ENCODE measurements at regions not wholly inside any gene's neighbourhood (a gene's known extent, or its start where the extent isn't known, plus 50 kb on each side); places are given as distances from the start of the nearest gene placed in this dataset.
"Not testable (repeated sequence)": the region's sequence is repeated elsewhere in the genome, so short reads cannot be mapped to it uniquely, and the experiment has no call there.

DNA sequence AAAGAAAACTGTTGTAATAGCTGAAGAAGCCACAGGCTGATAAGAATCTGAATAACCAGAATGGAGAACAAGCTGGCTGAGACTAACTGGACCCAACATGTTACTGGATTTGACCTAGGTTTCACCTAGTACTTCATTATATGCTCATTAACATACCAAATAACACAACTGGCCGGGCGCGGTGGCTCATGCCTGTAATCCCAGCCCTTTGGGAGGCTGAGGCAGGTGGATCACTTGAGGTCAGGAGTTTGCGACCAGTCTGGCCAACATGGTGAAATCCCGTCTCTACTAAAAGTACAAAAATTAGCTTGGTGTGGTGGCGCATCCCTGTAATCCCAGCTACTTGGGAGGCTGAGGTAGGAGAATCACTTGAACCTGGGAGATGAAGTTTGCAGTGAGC is 127.1 kb upstream of the FERD3L start:
- POLR2A ChIA-PET; H3K4me1 ChIP-seq; DNase-seq (ENCODE audit: low read depth in 1 of 2, low spot score in 1 of 2); ATAC-seq; H3K4me2 ChIP-seq; H3K27ac ChIP-seq; CTCF ChIA-PET; FAIRE-seq; H3K9me3 ChIP-seq; H3K4me3 ChIP-seq: not testable (repeated sequence)
- WGBS (ENCODE audit: missing lambda C conversion rate), result 55% methylated on average over 6 of the region's 6 CpGs

DNA sequence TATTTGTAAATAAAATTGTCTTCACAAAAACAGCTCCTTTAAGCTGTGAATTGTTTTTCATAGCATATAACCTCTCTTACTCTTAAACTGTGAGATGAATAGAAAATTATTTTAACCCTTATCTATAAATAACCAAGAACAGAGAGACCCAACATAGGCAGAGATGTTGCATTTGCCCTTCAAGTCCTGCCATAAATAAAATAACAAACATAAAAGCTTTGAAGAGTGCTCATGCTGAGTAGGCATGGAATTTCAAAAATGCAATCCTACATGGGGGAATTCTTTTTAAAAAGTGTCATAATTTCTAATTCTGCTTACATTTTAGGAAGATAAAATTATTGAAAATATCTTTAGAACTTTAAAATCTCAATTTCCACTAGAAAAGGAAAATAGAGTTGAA is 124.1 kb upstream of the FERD3L start:
- Histone ChIP-seq H3K4me2 (no peak overlapping the region), H3K4me3 (no peak overlapping the region), H3K9me3 (no peaks in the 10 kb centered on the region), H3K4me1 (no peaks in the 10 kb centered on the region), H3K27ac (no peak overlapping the region)
- ChIA-PET POLR2A (no interaction called here), CTCF (no interaction called here)
- DNase-seq (ENCODE audit: low read depth in 1 of 2, low spot score in 1 of 2) (no peak), ATAC-seq (no peak), FAIRE-seq (no peak)
- no peak for TF ChIP-seq ESRRA (IDR thresholded peaks at IDR 0.05; ENCODE audit: borderline replicate concordance, low read length)
- no peak for TF ChIP-seq NPAS2 (CRISPR knock-in tag; IDR thresholded peaks at IDR 0.05; ENCODE audit: borderline replicate concordance)
- no peak for TF ChIP-seq RFX5 (IDR thresholded peaks at IDR 0.05)
- TF ChIP-seq, protein P1, sequence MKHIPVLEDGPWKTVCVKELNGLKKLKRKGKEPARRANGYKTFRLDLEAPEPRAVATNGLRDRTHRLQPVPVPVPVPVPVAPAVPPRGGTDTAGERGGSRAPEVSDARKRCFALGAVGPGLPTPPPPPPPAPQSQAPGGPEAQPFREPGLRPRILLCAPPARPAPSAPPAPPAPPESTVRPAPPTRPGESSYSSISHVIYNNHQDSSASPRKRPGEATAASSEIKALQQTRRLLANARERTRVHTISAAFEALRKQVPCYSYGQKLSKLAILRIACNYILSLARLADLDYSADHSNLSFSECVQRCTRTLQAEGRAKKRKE (CRISPR knock-in tag; IDR thresholded peaks at IDR 0.05; ENCODE audit: low read depth), result no peak
- no peak for TF ChIP-seq CBX2 (IDR thresholded peaks at IDR 0.05; ENCODE audit: borderline replicate concordance, low read depth)
- no peak for TF ChIP-seq SREBF2 (IDR thresholded peaks at IDR 0.05)
- no peak for TF ChIP-seq SMC3 (IDR thresholded peaks at IDR 0.05)
- no peak for TF ChIP-seq FOXS1 (CRISPR knock-in tag; IDR thresholded peaks at IDR 0.05)
- TF ChIP-seq MAFK (IDR thresholded peaks at IDR 0.05; ENCODE audit: partially characterized antibody), result no peak
- TF ChIP-seq ZNF302 (CRISPR knock-in tag; IDR thresholded peaks at IDR 0.05), result no peak
- TF ChIP-seq HEYL (CRISPR knock-in tag; IDR thresholded peaks at IDR 0.05), result no peak
- TF ChIP-seq, protein P2, sequence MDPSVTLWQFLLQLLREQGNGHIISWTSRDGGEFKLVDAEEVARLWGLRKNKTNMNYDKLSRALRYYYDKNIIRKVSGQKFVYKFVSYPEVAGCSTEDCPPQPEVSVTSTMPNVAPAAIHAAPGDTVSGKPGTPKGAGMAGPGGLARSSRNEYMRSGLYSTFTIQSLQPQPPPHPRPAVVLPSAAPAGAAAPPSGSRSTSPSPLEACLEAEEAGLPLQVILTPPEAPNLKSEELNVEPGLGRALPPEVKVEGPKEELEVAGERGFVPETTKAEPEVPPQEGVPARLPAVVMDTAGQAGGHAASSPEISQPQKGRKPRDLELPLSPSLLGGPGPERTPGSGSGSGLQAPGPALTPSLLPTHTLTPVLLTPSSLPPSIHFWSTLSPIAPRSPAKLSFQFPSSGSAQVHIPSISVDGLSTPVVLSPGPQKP (IDR thresholded peaks at IDR 0.05; ENCODE audit: low read depth, low read length), result no peak
- no peak for TF ChIP-seq EP300 (IDR thresholded peaks at IDR 0.05)
- TF ChIP-seq EHF (CRISPR knock-in tag; IDR thresholded peaks at IDR 0.05), result no peak
- no peak for TF ChIP-seq POLR2A (IDR thresholded peaks at IDR 0.05; ENCODE audit: low read length)
- TF ChIP-seq ZSCAN20 (CRISPR knock-in tag; IDR thresholded peaks at IDR 0.05), result no peak
- no peak for TF ChIP-seq POLR2AphosphoS2 (conservative IDR thresholded peaks at IDR 0.05; ENCODE audit: low read length)
- TF ChIP-seq, protein P3, sequence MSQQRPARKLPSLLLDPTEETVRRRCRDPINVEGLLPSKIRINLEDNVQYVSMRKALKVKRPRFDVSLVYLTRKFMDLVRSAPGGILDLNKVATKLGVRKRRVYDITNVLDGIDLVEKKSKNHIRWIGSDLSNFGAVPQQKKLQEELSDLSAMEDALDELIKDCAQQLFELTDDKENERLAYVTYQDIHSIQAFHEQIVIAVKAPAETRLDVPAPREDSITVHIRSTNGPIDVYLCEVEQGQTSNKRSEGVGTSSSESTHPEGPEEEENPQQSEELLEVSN (IDR thresholded peaks at IDR 0.05; ENCODE audit: borderline replicate concordance, low read depth), result no peak
- TF ChIP-seq NR3C1 (IDR thresholded peaks at IDR 0.05), result no peak

DNA sequence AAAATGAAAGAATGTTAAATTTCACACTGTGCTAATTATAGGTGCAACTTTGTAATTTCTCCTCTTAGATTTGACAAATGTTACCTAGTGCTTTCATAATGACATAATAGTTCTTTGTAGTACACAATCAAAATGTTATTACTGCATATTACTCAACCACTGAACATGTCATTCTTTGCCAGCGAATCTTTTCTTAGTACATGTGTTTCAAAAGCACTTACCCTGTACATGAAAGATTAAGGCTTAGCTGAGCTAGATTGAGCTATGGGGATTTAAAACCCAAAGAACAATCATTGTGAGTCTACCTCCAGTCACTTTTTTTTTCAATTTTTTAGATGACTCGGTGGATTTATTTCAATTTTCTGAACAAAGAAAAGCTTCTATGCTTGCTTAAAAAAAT is 123.5 kb upstream of the FERD3L start:
- ATAC-seq (no peak), DNase-seq (ENCODE audit: low read depth in 1 of 2, low spot score in 1 of 2) (no peak), FAIRE-seq (no peak)
- H3K4me1 ChIP-seq, result no peaks in the 10 kb centered on the region
- POLR2A ChIA-PET, result no interaction called here
- TF ChIP-seq SMC3 (IDR thresholded peaks at IDR 0.05) (no peak), ZNF302 (CRISPR knock-in tag; IDR thresholded peaks at IDR 0.05) (no peak), SREBF2 (IDR thresholded peaks at IDR 0.05) (no peak), RARB (CRISPR knock-in tag; IDR thresholded peaks at IDR 0.05) (no peak), MAFK (IDR thresholded peaks at IDR 0.05; ENCODE audit: partially characterized antibody) (no peak), ZFP36 (IDR thresholded peaks at IDR 0.05; ENCODE audit: borderline replicate concordance, partially characterized antibody) (no peak)
- H3K27ac ChIP-seq, result no peak overlapping the region
- no peak overlapping the region for H3K4me2 ChIP-seq
- WGBS (ENCODE audit: missing lambda C conversion rate), result 5% methylated on average over 2 of the region's 2 CpGs
- no peaks in the 10 kb centered on the region for H3K9me3 ChIP-seq
- no peak overlapping the region for H3K4me3 ChIP-seq
- CTCF ChIA-PET, result no interaction called here

DNA sequence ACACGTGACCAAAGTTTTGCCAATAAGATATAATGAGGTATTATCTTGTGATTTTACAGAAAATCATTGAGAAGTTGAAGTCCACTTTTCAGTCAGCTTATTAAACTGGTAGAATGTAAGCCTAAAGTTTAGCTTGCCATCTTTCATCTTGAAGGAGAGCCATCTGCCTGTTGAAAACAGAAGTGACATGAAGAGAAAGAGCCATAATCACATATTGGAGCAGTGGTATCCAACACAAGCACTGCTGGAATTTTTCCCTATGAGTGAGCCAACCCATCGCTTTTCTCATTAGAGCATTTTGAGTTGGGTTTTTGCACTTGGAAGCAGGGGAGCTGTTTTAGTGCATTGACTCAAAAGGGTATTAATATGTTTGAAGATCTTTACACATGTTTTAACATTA is 117.6 kb upstream of the FERD3L start:
- H3K9me3 ChIP-seq, result no peaks in the 10 kb centered on the region
- H3K4me1 ChIP-seq, result no peaks in the 10 kb centered on the region
- POLR2A ChIA-PET, result no interaction called here
- ATAC-seq, result no peak
- no peak overlapping the region for H3K4me2 ChIP-seq
- H3K27ac ChIP-seq, result no peak overlapping the region
- peak; percentile 13 for FAIRE-seq
- no peak for DNase-seq (ENCODE audit: low read depth in 1 of 2, low spot score in 1 of 2)
- 40% methylated on average over 2 of the region's 2 CpGs for WGBS (ENCODE audit: missing lambda C conversion rate)
- no peak overlapping the region for H3K4me3 ChIP-seq
- CTCF ChIA-PET, result no interaction called here
- no peak for TF ChIP-seq POLR2A (IDR thresholded peaks at IDR 0.05; ENCODE audit: low read length)
- no peak for TF ChIP-seq TFCP2L1 (CRISPR knock-in tag; IDR thresholded peaks at IDR 0.05)
- TF ChIP-seq TP53 (CRISPR knock-in tag; IDR thresholded peaks at IDR 0.05), result no peak
- no peak for TF ChIP-seq CBX8 (IDR thresholded peaks at IDR 0.05)
- TF ChIP-seq SMC3 (IDR thresholded peaks at IDR 0.05), result no peak
- TF ChIP-seq, protein P4, sequence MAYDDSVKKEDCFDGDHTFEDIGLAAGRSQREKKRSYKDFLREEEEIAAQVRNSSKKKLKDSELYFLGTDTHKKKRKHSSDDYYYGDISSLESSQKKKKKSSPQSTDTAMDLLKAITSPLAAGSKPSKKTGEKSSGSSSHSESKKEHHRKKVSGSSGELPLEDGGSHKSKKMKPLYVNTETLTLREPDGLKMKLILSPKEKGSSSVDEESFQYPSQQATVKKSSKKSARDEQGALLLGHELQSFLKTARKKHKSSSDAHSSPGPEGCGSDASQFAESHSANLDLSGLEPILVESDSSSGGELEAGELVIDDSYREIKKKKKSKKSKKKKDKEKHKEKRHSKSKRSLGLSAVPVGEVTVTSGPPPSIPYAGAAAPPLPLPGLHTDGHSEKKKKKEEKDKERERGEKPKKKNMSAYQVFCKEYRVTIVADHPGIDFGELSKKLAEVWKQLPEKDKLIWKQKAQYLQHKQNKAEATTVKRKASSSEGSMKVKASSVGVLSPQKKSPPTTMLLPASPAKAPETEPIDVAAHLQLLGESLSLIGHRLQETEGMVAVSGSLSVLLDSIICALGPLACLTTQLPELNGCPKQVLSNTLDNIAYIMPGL (CRISPR knock-in tag; IDR thresholded peaks at IDR 0.05; ENCODE audit: borderline replicate concordance), result no peak
- TF ChIP-seq ZFP36 (IDR thresholded peaks at IDR 0.05; ENCODE audit: borderline replicate concordance, partially characterized antibody), result no peak
- TF ChIP-seq KDM5A (IDR thresholded peaks at IDR 0.05), result no peak
- TF ChIP-seq MAZ (IDR thresholded peaks at IDR 0.05; ENCODE audit: borderline replicate concordance, low read depth, low read length), result no peak
- no peak for TF ChIP-seq RAD21 (conservative IDR thresholded peaks at IDR 0.05 in 1 of 2, IDR thresholded peaks at IDR 0.05 in 1 of 2)
- TF ChIP-seq NR3C1 (IDR thresholded peaks at IDR 0.05), result no peak
- TF ChIP-seq, protein P2 (IDR thresholded peaks at IDR 0.05; ENCODE audit: low read depth, low read length), result no peak

Measured in A549 (cell line).